ENCODE measurements at regions not wholly inside any gene's neighbourhood (a gene's known extent, or its start where the extent isn't known, plus 50 kb on each side); places are given as distances from the start of the nearest gene placed in this dataset.

DNA sequence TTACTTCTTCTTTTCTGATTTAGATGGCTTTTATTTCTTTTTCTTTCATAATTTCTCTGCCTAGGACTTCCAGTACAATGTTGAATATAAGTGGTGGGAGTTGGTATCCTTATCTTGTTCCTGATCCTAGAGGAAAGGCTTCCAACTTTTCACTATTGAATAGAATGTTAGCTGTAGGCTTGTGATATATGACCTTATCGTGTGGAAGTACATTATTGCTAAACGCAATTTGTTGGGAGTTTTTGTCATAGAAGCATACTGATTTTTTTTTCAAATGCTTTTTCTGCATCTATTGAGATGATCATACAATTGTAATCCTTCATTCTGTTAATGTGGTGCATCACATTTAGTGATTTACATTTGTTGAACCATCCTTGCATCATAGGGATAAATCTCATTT is 79.5 kb downstream of the FASLG start:
- TF ChIP-seq CTCF (optimal IDR thresholded peaks at IDR 0.05 in 1 of 3, IDR thresholded peaks at IDR 0.05 in 1 of 3, conservative IDR thresholded peaks at IDR 0.05 in 1 of 3; ENCODE audit: extremely low read depth in 1 of 3, insufficient read depth in 2 of 3, low read length in 3 of 3) (no peak), EZH2 (IDR thresholded peaks at IDR 0.05; ENCODE audit: low read length) (no peak)
